Duodenal mucosa (tissue), 2 donors: ENCODE measurements at regions not wholly inside any gene's neighbourhood (a gene's known extent, or its start where the extent isn't known, plus 50 kb on each side); places are given as distances from the start of the nearest gene placed in this dataset.
"Not testable (repeated sequence)": the region's sequence is repeated elsewhere in the genome, so short reads cannot be mapped to it uniquely, and the experiment has no call there.

Source experiments
- H3K27ac ChIP-seq: one replicate; pipeline ENCODE4 v1.7.0; 2013; ENCODE audit warnings: low read depth, low read length
- H3K27me3 ChIP-seq, 2 donors: one replicate each; pipeline ENCODE4 v1.7.0; 2013; ENCODE audit warnings: low read length in 2 of 2, control low read depth in 1 of 2; ENCODE audit not compliant: insufficient read depth in 2 of 2, control insufficient read depth in 1 of 2
- H3K36me3 ChIP-seq, 2 donors: one replicate each; pipeline ENCODE4 v1.7.0; 2013; ENCODE audit warnings: low read length in 2 of 2, control low read depth in 1 of 2; ENCODE audit not compliant: insufficient read depth in 2 of 2, control insufficient read depth in 1 of 2
- H3K4me1 ChIP-seq, 2 donors: one replicate each; pipeline ENCODE4 v1.7.0; 2013; ENCODE audit warnings: low read length in 2 of 2, control low read depth in 1 of 2; ENCODE audit not compliant: insufficient read depth in 2 of 2, control insufficient read depth in 1 of 2
- H3K4me3 ChIP-seq, 2 donors: one replicate each; pipeline ENCODE4 v1.7.0; 2013; ENCODE audit warnings: low read length in 2 of 2, low read depth in 1 of 2
- H3K9ac ChIP-seq, 2 donors: one replicate each; pipeline ENCODE4 v1.7.0; 2013; ENCODE audit warnings: low read length in 2 of 2, low read depth in 1 of 2
- H3K9me3 ChIP-seq, 2 donors: one replicate each; pipeline ENCODE4 v1.7.0; 2013; ENCODE audit warnings: low read length in 2 of 2, control low read depth in 1 of 2; ENCODE audit not compliant: control insufficient read depth in 1 of 2

DNA sequence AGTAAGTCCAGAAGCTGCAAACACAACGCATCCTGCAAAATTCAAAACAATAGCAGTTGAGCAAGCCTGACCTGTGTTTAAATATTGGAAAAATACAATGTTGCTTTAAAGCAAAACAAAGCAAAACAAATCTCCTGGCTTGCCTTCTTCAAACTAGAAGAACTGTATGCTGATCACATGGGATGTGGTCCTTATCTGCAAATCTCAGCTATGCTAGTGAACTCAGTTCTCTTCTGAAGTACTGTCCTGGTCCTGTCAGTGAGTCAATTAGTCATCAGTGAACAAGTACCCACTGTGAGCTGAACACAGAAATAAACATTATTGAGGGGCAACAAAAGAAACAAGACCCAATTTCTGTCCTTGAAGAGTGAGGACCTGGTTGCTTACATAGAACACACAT lies 522.5 kb downstream of the SMARCA1 start:
- Histone ChIP-seq H3K9me3 (no peaks in the 10 kb centered on the region), H3K4me1 (no peaks in the 10 kb centered on the region), H3K27ac (no peak overlapping the region), H3K36me3 (no peaks in the 10 kb centered on the region), H3K4me3 (no peak overlapping the region), H3K27me3 (no peaks in the 10 kb centered on the region), H3K9ac (no peak overlapping the region)

DNA sequence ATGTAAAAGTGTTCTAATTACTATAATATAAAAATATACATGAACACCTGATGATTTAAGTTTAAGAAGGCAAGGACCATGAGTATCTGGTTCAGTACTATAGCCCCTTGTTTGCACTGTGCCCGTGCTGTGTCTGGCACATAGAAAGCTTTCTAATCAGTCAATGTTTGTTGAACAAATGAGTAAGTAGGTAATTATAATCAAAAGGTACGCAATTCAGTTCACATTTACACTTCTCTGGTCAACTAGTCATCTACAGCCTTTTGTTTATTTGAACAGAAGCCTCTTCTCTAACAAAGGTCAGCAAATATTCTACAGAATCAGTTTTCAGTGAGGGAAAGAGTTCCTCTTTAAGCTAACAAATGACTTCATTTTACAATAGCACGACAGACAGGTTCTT lies 523.3 kb downstream of the SMARCA1 start:
- Histone ChIP-seq H3K9ac (no peak overlapping the region), H3K27ac (no peak overlapping the region), H3K9me3 (no peaks in the 10 kb centered on the region), H3K4me3 (no peak overlapping the region), H3K4me1 (no peaks in the 10 kb centered on the region), H3K27me3 (no peaks in the 10 kb centered on the region), H3K36me3 (no peaks in the 10 kb centered on the region)

DNA sequence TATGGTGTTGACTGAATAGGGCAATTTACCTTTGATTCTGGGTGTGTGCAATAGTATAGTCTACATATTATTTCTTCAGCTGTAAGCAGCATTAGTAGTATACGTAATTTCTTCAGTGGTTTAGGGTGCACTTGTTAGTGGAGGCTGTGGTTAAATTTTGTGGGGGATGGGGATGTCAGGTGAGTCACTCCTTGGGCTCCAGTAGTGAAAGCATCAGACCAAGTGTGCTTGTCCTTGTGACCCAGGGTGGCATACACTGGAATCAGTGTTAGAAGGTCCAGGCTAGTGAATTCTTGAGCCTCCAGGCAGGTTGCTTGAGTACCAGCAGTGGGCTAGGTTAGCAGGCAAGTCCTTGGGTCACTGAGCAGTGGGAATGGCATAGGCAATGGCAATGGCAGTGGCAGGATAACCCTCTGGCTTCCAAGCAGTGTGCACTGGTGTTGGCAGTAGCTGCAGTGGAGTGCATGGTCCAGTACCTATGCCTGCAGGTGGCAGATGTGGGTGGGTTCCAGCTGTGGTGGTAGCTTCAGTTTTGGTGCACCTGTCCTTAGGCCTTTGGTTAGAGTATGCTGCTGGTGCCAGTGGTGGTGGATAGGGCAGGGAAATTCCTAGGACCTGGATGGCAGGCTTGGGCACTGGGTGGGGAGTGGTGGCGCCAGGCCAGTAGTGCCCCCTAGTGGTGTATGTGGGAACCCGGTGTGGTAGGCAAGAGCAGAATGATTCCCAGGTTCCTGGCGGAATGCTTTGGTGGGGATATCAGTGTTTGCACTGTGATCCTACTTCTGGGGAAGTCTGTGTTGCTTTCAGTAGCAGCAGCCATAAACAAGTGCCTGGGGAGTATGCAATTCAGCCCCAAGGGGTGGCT lies 531.0 kb downstream of the SMARCA1 start:
- no peaks in the 10 kb centered on the region for H3K36me3 ChIP-seq
- H3K9ac ChIP-seq: no peak overlapping the region
- no peaks in the 10 kb centered on the region for H3K4me1 ChIP-seq
- no peak overlapping the region for H3K27ac ChIP-seq
- H3K27me3 ChIP-seq: no peaks in the 10 kb centered on the region
- H3K4me3 ChIP-seq: no peak overlapping the region
- H3K9me3 ChIP-seq: no peaks in the 10 kb centered on the region

DNA sequence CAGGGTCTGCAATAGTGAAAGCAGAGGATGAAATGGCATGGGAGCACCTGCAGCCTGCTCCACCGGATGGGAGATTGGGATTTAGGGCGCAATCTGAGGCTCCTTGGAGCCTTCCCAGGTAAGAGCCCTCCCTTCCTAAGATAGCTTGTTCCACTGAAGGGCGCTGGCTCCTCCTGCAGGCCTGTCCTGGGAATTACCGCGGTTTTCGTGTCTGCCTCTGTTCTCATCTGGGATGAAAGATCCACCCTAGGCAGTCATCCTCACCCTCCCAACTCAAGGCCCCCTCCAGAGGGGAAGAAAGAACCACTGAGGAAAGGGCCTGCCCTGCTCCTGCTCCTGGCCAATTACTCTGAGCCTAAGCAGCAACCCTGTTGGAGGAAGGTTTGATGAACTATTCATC lies 547.5 kb downstream of the SMARCA1 start:
- H3K9me3 ChIP-seq: no peaks in the 10 kb centered on the region
- no peak overlapping the region for H3K9ac ChIP-seq
- no peaks in the 10 kb centered on the region for H3K36me3 ChIP-seq
- no peaks in the 10 kb centered on the region for H3K27me3 ChIP-seq
- no peak overlapping the region for H3K27ac ChIP-seq
- no peaks in the 10 kb centered on the region for H3K4me1 ChIP-seq
- no peak overlapping the region for H3K4me3 ChIP-seq

DNA sequence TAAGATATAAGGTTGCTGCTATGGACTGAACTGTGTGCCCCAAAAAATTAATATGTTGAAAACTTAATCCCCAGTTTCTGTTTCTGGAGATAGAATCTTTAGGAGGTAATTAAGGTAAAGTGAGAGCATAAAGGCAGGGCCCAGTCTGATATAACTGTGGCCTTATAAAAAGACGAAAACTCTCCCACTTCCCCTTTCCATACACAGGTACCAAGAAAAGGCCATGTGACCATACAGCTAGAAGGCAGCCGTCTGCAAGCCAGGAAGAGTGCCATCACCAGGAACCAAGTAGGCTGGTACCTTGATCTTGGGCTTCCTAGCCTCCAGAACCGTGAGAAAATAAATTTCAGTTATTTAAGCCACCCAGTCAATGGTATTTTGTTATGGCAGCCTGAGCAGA lies 550.3 kb downstream of the SMARCA1 start:
- H3K36me3 ChIP-seq: no peaks in the 10 kb centered on the region
- no peak overlapping the region for H3K9ac ChIP-seq
- H3K27me3 ChIP-seq: no peaks in the 10 kb centered on the region
- H3K4me1 ChIP-seq: no peaks in the 10 kb centered on the region
- H3K27ac ChIP-seq: no peak overlapping the region
- no peak overlapping the region for H3K4me3 ChIP-seq
- no peaks in the 10 kb centered on the region for H3K9me3 ChIP-seq

DNA sequence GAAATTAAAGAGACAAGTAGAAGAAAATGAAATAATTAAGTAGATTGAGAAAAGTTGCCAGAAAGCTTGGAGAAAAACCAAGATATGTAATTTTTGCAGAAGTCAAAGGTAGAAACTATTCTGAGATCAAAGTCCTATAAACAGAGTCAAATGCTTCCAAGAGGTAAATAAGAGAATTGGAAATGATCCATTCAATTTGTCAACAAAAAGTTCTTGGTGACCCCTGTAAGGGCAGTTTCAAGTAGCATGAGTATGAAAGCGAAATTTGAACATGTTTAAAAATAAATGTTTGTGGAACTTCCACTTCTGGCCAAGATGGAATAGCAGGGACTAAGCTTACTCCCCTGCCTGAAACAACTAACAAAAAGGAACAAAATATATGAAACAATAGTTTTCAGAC lies 562.0 kb downstream of the SMARCA1 start:
- H3K27ac ChIP-seq: no peak overlapping the region
- H3K36me3 ChIP-seq: no peaks in the 10 kb centered on the region
- H3K4me1 ChIP-seq: no peaks in the 10 kb centered on the region
- no peaks in the 10 kb centered on the region for H3K27me3 ChIP-seq
- H3K9ac ChIP-seq: no peak overlapping the region
- no peaks in the 10 kb centered on the region for H3K9me3 ChIP-seq
- H3K4me3 ChIP-seq: no peak overlapping the region

DNA sequence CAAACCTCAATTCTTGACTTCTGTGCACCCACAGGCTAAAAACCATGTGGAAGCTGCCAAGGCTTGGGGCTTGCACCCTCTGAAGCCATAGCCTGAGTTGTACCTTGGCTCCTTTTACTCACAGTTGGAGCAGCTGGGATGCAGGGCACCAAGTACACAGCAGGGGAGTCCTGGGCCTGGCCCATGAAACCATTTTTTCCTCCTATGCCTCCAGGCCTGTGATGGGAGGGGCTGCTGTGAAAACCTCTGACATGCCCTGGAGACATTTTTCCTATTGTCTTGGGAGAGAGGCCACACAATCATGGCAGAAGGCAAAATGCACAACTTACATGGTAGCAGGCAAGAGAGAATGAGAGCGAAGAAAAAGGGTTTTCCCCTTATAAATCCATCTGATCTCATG lies 568.6 kb downstream of the SMARCA1 start:
- H3K27ac ChIP-seq, H3K4me3 ChIP-seq, H3K9ac ChIP-seq, H3K27me3 ChIP-seq, H3K4me1 ChIP-seq, H3K9me3 ChIP-seq, H3K36me3 ChIP-seq: not testable (repeated sequence)

DNA sequence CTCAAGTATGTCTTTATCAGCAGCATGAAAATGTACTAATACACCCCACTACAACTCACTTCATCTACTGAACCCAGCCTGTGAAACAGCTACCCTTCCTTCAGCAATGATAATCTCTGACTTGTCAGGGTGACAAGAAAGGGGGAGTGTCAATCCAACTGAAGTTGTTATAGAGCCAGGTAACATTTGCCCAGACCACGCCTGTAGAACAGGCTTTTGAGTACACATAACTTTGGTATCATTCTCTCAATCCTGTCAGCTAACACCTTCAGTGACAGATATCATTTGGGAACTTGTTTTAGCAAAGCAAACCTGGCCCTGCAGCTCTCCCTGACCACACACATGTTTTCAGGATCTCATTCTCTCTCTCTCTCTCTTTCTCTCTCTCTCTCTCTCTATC lies 592.2 kb downstream of the SMARCA1 start:
- no peaks in the 10 kb centered on the region for H3K9me3 ChIP-seq
- no peak overlapping the region for H3K9ac ChIP-seq
- H3K4me1 ChIP-seq: no peaks in the 10 kb centered on the region
- H3K27ac ChIP-seq: no peak overlapping the region
- no peaks in the 10 kb centered on the region for H3K27me3 ChIP-seq
- no peaks in the 10 kb centered on the region for H3K36me3 ChIP-seq
- no peak overlapping the region for H3K4me3 ChIP-seq

DNA sequence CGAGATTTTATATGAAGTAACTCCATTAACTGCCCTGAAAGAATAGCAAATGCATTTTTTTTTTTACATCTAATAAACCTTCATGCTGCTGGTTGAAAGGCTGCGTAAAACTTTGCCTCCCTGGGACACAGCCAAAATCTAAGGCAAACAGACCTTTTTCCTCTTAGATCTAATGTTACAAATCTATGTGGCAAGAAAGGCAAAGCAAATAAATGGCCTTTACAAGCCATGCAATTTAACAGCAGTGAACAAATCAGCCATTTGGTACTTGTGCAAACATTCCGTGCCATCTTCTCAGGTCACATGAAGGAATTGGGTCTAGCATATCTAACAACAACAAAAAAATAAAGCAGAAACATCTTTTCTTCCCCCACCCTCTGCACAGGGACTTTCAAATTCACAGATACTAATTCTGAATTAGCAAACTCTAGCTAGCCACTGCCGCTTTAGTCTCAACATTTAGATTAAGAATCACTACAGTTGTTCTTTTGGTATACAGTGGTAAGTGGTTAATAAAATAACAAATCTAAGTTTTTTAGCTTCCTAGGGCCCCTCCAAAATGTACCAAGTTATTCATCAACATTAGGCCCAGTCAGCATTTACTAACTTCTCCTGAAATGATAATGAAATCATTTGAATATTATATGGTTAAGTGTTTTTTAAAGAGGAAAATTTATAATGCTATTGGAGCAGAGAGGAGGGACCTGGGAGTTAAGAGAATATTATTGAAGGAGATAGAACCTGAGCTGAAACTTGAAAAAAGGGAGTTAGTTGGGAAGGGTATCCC lies 593.8 kb downstream of the SMARCA1 start:
- Histone ChIP-seq H3K4me1 (no peaks in the 10 kb centered on the region), H3K9me3 (no peaks in the 10 kb centered on the region), H3K27ac (no peak overlapping the region), H3K9ac (no peak overlapping the region), H3K36me3 (no peaks in the 10 kb centered on the region), H3K4me3 (no peak overlapping the region), H3K27me3 (no peaks in the 10 kb centered on the region)

DNA sequence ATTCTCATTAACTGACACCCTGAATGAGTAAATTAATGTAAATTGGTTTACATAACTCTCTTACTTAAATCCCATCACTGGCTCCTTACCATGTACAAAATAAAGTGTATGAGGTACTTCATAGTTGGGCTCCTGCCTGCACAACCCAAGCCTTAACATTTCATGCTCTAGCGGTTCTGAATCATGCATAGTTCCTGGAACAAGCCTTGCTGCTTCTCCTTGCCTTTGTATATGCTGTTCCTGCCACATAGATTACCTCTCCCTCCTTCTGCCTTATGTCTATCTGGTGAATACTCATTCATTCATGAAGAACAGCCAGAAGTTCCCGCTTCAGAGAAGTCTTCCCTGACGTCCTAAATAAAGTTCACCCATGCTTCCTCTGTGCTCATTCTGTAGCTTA lies 594.7 kb downstream of the SMARCA1 start:
- Histone ChIP-seq H3K9ac (no peak overlapping the region), H3K27me3 (no peaks in the 10 kb centered on the region), H3K27ac (no peak overlapping the region), H3K36me3 (no peaks in the 10 kb centered on the region), H3K4me3 (no peak overlapping the region), H3K9me3 (no peaks in the 10 kb centered on the region), H3K4me1 (no peaks in the 10 kb centered on the region)
